H1 (cell line): ENCODE measurements at regions not wholly inside any gene's neighbourhood (a gene's known extent, or its start where the extent isn't known, plus 50 kb on each side); places are given as distances from the start of the nearest gene placed in this dataset.

Experiments
- BCL11A ChIP-seq, 2 experiments: IDR thresholded peaks; one replicate each; pipeline ENCODE4 v1.6.1; 2011; ENCODE audit warnings: low read depth in 2 of 2, low read length in 2 of 2, mild to moderate bottlenecking in 2 of 2
- CBX8 ChIP-seq: fragments of 300-800, 300-1000 bp; sonication (generic); IDR thresholded peaks from 2 replicates; pipeline ENCODE4 v1.7.1; 2016; ENCODE audit warnings: low read depth, low read length, borderline replicate concordance
- CHD2 ChIP-seq: IDR thresholded peaks from 2 replicates; pipeline ENCODE4 v1.6.1; 2012; ENCODE audit warnings: low read length, improper control_type of control experiment
- CHD7 ChIP-seq: fragments of 300-600 bp; sonication (generic); IDR thresholded peaks from 2 replicates; pipeline ENCODE4 v1.7.1; 2012; ENCODE audit warnings: low read length, moderate library complexity, mild to moderate bottlenecking, inconsistent platforms; ENCODE audit not compliant: insufficient replicate concordance
- E2F6 ChIP-seq: IDR thresholded peaks from 2 replicates; pipeline ENCODE4 v1.6.1; 2012; ENCODE audit warnings: inconsistent platforms
- EGR1 ChIP-seq: IDR thresholded peaks from 2 replicates; pipeline ENCODE4 v1.6.1; 2011; ENCODE audit warnings: low read depth, low read length, borderline replicate concordance
- NANOG ChIP-seq: IDR thresholded peaks from 2 replicates; pipeline ENCODE4 v1.6.1; 2011; ENCODE audit warnings: low read length, low read depth, mild to moderate bottlenecking, inconsistent platforms; ENCODE audit not compliant: insufficient read depth, poor library complexity, severe bottlenecking
- SIRT6 ChIP-seq: IDR thresholded peaks from one replicate; pipeline ENCODE4 v1.7.1; 2012; ENCODE audit warnings: low read length, inconsistent platforms
- TBP ChIP-seq: IDR thresholded peaks from 2 replicates; pipeline ENCODE4 v1.6.1; 2011; ENCODE audit warnings: low read depth, low read length, improper control_type of control experiment
- TCF12 ChIP-seq: IDR thresholded peaks from 2 replicates; pipeline ENCODE4 v1.6.1; 2011; ENCODE audit warnings: low read depth, mild to moderate bottlenecking, low read length
- USF2 ChIP-seq: IDR thresholded peaks from 2 replicates; pipeline ENCODE4 v1.6.1; 2011; ENCODE audit warnings: low read length, improper control_type of control experiment

- TF ChIP-seq CHD7, result no peak
- TF ChIP-seq TCF12, result no peak
- TF ChIP-seq USF2, result no peak
- no peak for TF ChIP-seq BCL11A (IDR thresholded peaks at IDR 0.05; ENCODE audit: low read depth in 2 of 2, low read length in 2 of 2)
- TF ChIP-seq SIRT6, result no peak
- TF ChIP-seq E2F6, result no peak
- no peak for TF ChIP-seq CBX8
- no peak for TF ChIP-seq NANOG
- TF ChIP-seq TBP, result no peak
- TF ChIP-seq CHD2, result no peak
- no peak for TF ChIP-seq EGR1
Measured at GRCh38 chr2:163187119-163187518, 348.6 kb upstream of the KCNH7 start (continued).
